Hepatocyte (in vitro differentiated cells): ENCODE measurements at regions not wholly inside any gene's neighbourhood (a gene's known extent, or its start where the extent isn't known, plus 50 kb on each side); places are given as distances from the start of the nearest gene placed in this dataset.

ENCODE experiments used
- DNase-seq: peaks from one replicate; pipeline ENCODE4 v3.0.0-alpha.2; 2016; ENCODE audit warnings: low spot score
- H2AFZ ChIP-seq: fragments of 200-600 bp; sonication (generic); 2 replicates; pipeline ENCODE4 v1.6.0; 2016; ENCODE audit warnings: antibody characterized with exemption, mild to moderate bottlenecking
- H3K27ac ChIP-seq: fragments of 200-600 bp; sonication (generic); 2 replicates; pipeline ENCODE4 v1.5.1; 2016; ENCODE audit warnings: mild to moderate bottlenecking
- H3K27me3 ChIP-seq: fragments of 200-600 bp; sonication (generic); 2 replicates; pipeline ENCODE4 v1.6.1; 2016
- H3K36me3 ChIP-seq: fragments of 200-600 bp; sonication (generic); replicated peaks from 2 replicates; pipeline ENCODE4 v1.5.1; 2016; ENCODE audit warnings: low read depth; ENCODE audit not compliant: insufficient read depth
- H3K4me1 ChIP-seq: fragments of 200-600 bp; sonication (generic); 2 replicates; pipeline ENCODE4 v1.5.1; 2016; ENCODE audit warnings: mild to moderate bottlenecking, moderate library complexity; ENCODE audit not compliant: insufficient read depth
- H3K4me2 ChIP-seq: fragments of 200-600 bp; sonication (generic); 2 replicates; pipeline ENCODE4 v1.6.0; 2016
- H3K4me3 ChIP-seq: fragments of 200-600 bp; sonication (generic); 2 replicates; pipeline ENCODE4 v1.5.1; 2016; ENCODE audit warnings: mild to moderate bottlenecking
- H3K79me2 ChIP-seq: fragments of 200-600 bp; sonication (generic); 2 replicates; pipeline ENCODE4 v1.6.0; 2017; ENCODE audit warnings: mild to moderate bottlenecking
- H3K9me2 ChIP-seq: fragments of 200-600 bp; sonication (generic); replicated peaks from 2 replicates; pipeline ENCODE4 v1.6.0; 2017; ENCODE audit warnings: mild to moderate bottlenecking; ENCODE audit not compliant: insufficient read depth
- H3K9me3 ChIP-seq: fragments of 200-600 bp; sonication (generic); 2 replicates; pipeline ENCODE4 v1.5.1; 2016; ENCODE audit warnings: low read depth, mild to moderate bottlenecking
- H4K20me1 ChIP-seq: fragments of 200-600 bp; sonication (generic); 2 replicates; pipeline ENCODE4 v1.6.0; 2016; ENCODE audit warnings: mild to moderate bottlenecking; ENCODE audit not compliant: insufficient read depth, poor library complexity, severe bottlenecking
- EZH2 ChIP-seq: fragments of 200-600 bp; sonication (generic); IDR thresholded peaks from 2 replicates; pipeline ENCODE4 v1.6.1; 2016; ENCODE audit warnings: antibody characterized with exemption, mild to moderate bottlenecking, borderline replicate concordance
- EZH2phosphoT487 ChIP-seq: fragments of 200-600 bp; sonication (generic); IDR thresholded peaks from one replicate; pipeline ENCODE4 v1.6.1; 2018; ENCODE audit warnings: antibody characterized with exemption, mild to moderate bottlenecking, low read depth, moderate library complexity; ENCODE audit not compliant: unreplicated experiment, severe bottlenecking
- WGBS: methylation state at CpG from one replicate; pipeline ENCODE4 v1.1.6; 2016; ENCODE audit warnings: low lambda C conversion rate; ENCODE audit errors: missing lambda C conversion rate; 5-methylcytosine and 5-hydroxymethylcytosine counted together
- TF ChIP-seq, protein P1 (sequence below): fragments of 200-600 bp; sonication (generic); IDR thresholded peaks from 2 replicates; pipeline ENCODE4 v1.5.1; 2016; ENCODE audit warnings: antibody characterized with exemption, mild to moderate bottlenecking; ENCODE audit not compliant: poor library complexity

DNA sequence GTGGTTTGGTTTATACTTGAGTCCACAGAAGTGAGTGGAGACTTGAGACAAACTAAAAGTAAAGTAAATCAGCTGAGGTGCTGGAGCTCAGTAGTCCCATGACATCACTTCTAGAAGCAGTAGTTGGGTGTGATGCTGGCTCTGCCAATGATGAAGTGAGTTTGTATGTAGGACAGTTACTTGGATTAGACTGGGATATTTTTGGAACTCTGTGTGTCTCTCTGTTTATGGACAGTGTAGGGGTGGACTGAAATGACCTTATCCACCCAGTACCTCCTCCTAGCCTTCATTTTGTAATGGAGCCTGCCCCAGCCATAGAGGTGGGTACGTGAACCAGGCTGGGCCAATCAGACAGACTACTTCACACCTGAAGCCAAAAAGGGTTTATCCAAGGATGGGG is 52.2 kb downstream of the POLR1D start:
- Histone ChIP-seq H3K27ac (no peak overlapping the region), H3K79me2 (no peaks in the 10 kb centered on the region), H3K36me3 (no peaks in the 10 kb centered on the region), H3K9me3 (no peaks in the 10 kb centered on the region), H3K4me3 (no peak overlapping the region), H3K4me2 (no peak overlapping the region), H3K4me1 (no peaks in the 10 kb centered on the region), H2AFZ (no peak overlapping the region), H4K20me1 (no peaks in the 10 kb centered on the region), H3K9me2 (no peaks in the 10 kb centered on the region), H3K27me3 (no peaks in the 10 kb centered on the region)
- TF ChIP-seq EZH2phosphoT487 (no peak), EZH2 (no peak)
- TF ChIP-seq, protein P1, sequence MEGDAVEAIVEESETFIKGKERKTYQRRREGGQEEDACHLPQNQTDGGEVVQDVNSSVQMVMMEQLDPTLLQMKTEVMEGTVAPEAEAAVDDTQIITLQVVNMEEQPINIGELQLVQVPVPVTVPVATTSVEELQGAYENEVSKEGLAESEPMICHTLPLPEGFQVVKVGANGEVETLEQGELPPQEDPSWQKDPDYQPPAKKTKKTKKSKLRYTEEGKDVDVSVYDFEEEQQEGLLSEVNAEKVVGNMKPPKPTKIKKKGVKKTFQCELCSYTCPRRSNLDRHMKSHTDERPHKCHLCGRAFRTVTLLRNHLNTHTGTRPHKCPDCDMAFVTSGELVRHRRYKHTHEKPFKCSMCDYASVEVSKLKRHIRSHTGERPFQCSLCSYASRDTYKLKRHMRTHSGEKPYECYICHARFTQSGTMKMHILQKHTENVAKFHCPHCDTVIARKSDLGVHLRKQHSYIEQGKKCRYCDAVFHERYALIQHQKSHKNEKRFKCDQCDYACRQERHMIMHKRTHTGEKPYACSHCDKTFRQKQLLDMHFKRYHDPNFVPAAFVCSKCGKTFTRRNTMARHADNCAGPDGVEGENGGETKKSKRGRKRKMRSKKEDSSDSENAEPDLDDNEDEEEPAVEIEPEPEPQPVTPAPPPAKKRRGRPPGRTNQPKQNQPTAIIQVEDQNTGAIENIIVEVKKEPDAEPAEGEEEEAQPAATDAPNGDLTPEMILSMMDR, result no peak
- WGBS, result 78% methylated on average over 1 of the region's 1 CpG
- DNase-seq, result no peak

DNA sequence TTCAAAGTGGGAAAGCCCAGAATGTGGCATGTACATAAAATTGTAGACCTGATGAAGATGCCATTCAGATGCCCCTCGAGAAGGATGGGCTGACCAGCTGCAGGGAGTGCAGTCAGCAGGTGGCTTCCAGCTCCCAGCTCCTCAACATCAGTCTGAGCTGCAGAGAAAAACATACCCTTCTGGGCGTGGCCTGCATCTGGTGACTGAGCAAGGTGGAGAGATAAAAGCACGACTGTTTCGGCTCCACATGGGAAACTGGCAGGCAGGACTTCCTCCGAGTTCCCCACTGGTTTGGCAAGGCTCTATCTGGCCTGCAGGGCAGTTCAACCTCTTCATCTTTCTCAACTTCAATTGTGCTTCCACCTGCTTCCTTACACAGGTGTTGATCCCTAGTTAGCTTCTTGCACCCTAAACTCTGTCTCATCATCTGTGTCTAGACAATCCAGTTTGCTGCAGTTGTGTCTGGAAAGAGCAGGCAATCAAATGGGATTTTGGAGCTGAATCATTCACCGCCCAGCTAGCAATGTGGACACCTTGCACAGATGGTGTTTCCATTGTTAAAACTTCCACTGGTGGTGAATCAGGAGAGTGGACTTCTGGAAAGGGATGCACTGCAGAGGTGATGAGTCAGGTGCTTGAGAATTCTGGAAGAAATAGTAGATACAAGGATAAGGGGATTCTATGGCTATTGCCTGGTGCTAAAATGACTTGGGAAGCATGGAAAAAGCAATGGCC is 56.8 kb downstream of the POLR1D start:
- no peaks in the 10 kb centered on the region for H3K79me2 ChIP-seq
- 66% methylated on average over 6 of the region's 6 CpGs for WGBS
- no peak overlapping the region for H3K4me2 ChIP-seq
- H3K9me3 ChIP-seq, result no peaks in the 10 kb centered on the region
- no peaks in the 10 kb centered on the region for H3K4me1 ChIP-seq
- H3K27ac ChIP-seq, result no peak overlapping the region
- no peak for TF ChIP-seq EZH2
- no peak for TF ChIP-seq EZH2phosphoT487
- TF ChIP-seq, protein P1, result no peak
- H4K20me1 ChIP-seq, result no peaks in the 10 kb centered on the region
- no peak for DNase-seq
- no peaks in the 10 kb centered on the region for H3K9me2 ChIP-seq
- peaks cover 20% of the 10 kb centered on the region for H3K27me3 ChIP-seq
- H2AFZ ChIP-seq, result no peak overlapping the region
- no peak overlapping the region for H3K4me3 ChIP-seq
- H3K36me3 ChIP-seq, result no peaks in the 10 kb centered on the region

DNA sequence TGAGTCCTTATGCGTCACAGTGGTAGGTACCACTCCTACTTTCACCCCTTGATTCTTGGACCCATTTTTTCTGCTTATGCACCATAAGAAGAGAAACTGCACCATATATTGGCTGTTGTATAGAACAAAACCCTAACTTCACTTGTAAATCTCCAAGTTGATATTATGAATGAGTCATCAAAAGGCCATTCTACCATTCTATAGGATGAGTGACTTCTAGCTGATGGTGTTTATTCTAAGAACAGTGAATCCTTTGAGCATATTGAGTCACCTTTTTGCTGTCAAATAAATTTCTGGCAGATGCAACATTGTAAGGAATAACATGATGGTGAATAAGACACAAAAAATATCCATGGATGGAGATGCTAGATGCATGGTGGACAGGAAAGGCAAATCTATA is 57.7 kb downstream of the POLR1D start:
- H3K4me1 ChIP-seq, result no peaks in the 10 kb centered on the region
- 96% methylated on average over 1 of the region's 1 CpG for WGBS
- H4K20me1 ChIP-seq, result no peaks in the 10 kb centered on the region
- no peak overlapping the region for H2AFZ ChIP-seq
- H3K36me3 ChIP-seq, result no peaks in the 10 kb centered on the region
- peaks cover 24% of the 10 kb centered on the region for H3K27me3 ChIP-seq
- DNase-seq, result no peak
- no peaks in the 10 kb centered on the region for H3K79me2 ChIP-seq
- no peak for TF ChIP-seq EZH2phosphoT487
- TF ChIP-seq, protein P1, result no peak
- no peak for TF ChIP-seq EZH2
- H3K4me2 ChIP-seq, result no peak overlapping the region
- no peak overlapping the region for H3K4me3 ChIP-seq
- no peaks in the 10 kb centered on the region for H3K9me3 ChIP-seq
- no peaks in the 10 kb centered on the region for H3K9me2 ChIP-seq
- H3K27ac ChIP-seq, result no peak overlapping the region
